Glutamatergic neuron (in vitro differentiated cells): ENCODE measurements at regions not wholly inside any gene's neighbourhood (a gene's known extent, or its start where the extent isn't known, plus 50 kb on each side); places are given as distances from the start of the nearest gene placed in this dataset.
"Not testable (repeated sequence)": the region's sequence is repeated elsewhere in the genome, so short reads cannot be mapped to it uniquely, and the experiment has no call there.

Experiments
- DNase-seq: peaks from one replicate; pipeline ENCODE4 v3.0.0; 2022
- H3K27ac Mint-ChIP-seq: one replicate; pipeline ENCODE4 v1.8.0; 2020; ENCODE audit warnings: mild to moderate bottlenecking, mixed read lengths, inconsistent platforms; ENCODE audit not compliant: unreplicated experiment
- H3K27me3 Mint-ChIP-seq: one replicate; pipeline ENCODE4 v1.8.0; 2020; ENCODE audit warnings: mild to moderate bottlenecking, moderate library complexity, mixed read lengths, inconsistent platforms; ENCODE audit not compliant: unreplicated experiment
- H3K36me3 Mint-ChIP-seq: one replicate; pipeline ENCODE4 v1.8.0; 2020; ENCODE audit warnings: mild to moderate bottlenecking, mixed read lengths, inconsistent platforms; ENCODE audit not compliant: unreplicated experiment
- H3K4me1 Mint-ChIP-seq: one replicate; pipeline ENCODE4 v1.8.0; 2020; ENCODE audit warnings: mild to moderate bottlenecking, low read depth, mixed read lengths, inconsistent platforms; ENCODE audit not compliant: unreplicated experiment
- H3K4me3 Mint-ChIP-seq: one replicate; pipeline ENCODE4 v1.8.0; 2020; ENCODE audit warnings: mild to moderate bottlenecking, mixed read lengths, inconsistent platforms; ENCODE audit not compliant: unreplicated experiment
- H3K9me3 Mint-ChIP-seq: one replicate; pipeline ENCODE4 v1.8.0; 2020; ENCODE audit warnings: mild to moderate bottlenecking, moderate library complexity, mixed read lengths, inconsistent platforms; ENCODE audit not compliant: unreplicated experiment
- CTCF ChIP-seq: fragments of 200-600 bp; sonication (generic); IDR thresholded peaks from one replicate; pipeline ENCODE4 v1.5.0; 2021; ENCODE audit not compliant: partially characterized antibody, unreplicated experiment

- Mint-ChIP-seq H3K4me1 (peaks cover 5% of the 10 kb centered on the region), H3K9me3 (no peaks in the 10 kb centered on the region), H3K27ac (no peak overlapping the region), H3K4me3 (no peak overlapping the region), H3K36me3 (no peaks in the 10 kb centered on the region), H3K27me3 (no peaks in the 10 kb centered on the region)
- TF ChIP-seq CTCF = no peak
- no peak for DNase-seq
Measured at GRCh38 chr6:8930009-8930408, 494.7 kb upstream of the SLC35B3 start.

- not testable (repeated sequence) for DNase-seq, H3K27ac Mint-ChIP-seq, H3K4me1 Mint-ChIP-seq, H3K36me3 Mint-ChIP-seq, H3K4me3 Mint-ChIP-seq, H3K9me3 Mint-ChIP-seq, H3K27me3 Mint-ChIP-seq
Measured at GRCh38 chr6:8920244-8920643, 484.9 kb upstream of the SLC35B3 start.

GRCh38 chr6:8918196-8918595 lies 482.9 kb upstream of the SLC35B3 start:
- no peaks in the 10 kb centered on the region for H3K4me1 Mint-ChIP-seq
- no peaks in the 10 kb centered on the region for H3K27me3 Mint-ChIP-seq
- H3K9me3 Mint-ChIP-seq = no peaks in the 10 kb centered on the region
- no peak overlapping the region for H3K27ac Mint-ChIP-seq
- H3K4me3 Mint-ChIP-seq = no peak overlapping the region
- DNase-seq = no peak
- TF ChIP-seq CTCF = no peak
- no peaks in the 10 kb centered on the region for H3K36me3 Mint-ChIP-seq

- no peak for TF ChIP-seq CTCF
- Mint-ChIP-seq H3K36me3 (no peaks in the 10 kb centered on the region), H3K4me3 (no peak overlapping the region), H3K9me3 (no peaks in the 10 kb centered on the region), H3K27me3 (no peaks in the 10 kb centered on the region), H3K27ac (no peak overlapping the region), H3K4me1 (no peaks in the 10 kb centered on the region)
- no peak for DNase-seq
Measured at GRCh38 chr6:8914700-8915099, 479.4 kb upstream of the SLC35B3 start.

GRCh38 chr6:8908638-8909037 lies 473.3 kb upstream of the SLC35B3 start:
- no peak overlapping the region for H3K27ac Mint-ChIP-seq
- no peaks in the 10 kb centered on the region for H3K4me1 Mint-ChIP-seq
- no peak for DNase-seq
- no peaks in the 10 kb centered on the region for H3K27me3 Mint-ChIP-seq
- H3K9me3 Mint-ChIP-seq = peaks cover 2% of the 10 kb centered on the region
- no peaks in the 10 kb centered on the region for H3K36me3 Mint-ChIP-seq
- H3K4me3 Mint-ChIP-seq = no peak overlapping the region
- no peak for TF ChIP-seq CTCF

GRCh38 chr6:8906699-8907098 lies 471.4 kb upstream of the SLC35B3 start:
- no peaks in the 10 kb centered on the region for H3K4me1 Mint-ChIP-seq
- H3K27ac Mint-ChIP-seq = no peak overlapping the region
- no peak for TF ChIP-seq CTCF
- H3K9me3 Mint-ChIP-seq = peaks cover 2% of the 10 kb centered on the region
- H3K36me3 Mint-ChIP-seq = no peaks in the 10 kb centered on the region
- H3K4me3 Mint-ChIP-seq = no peak overlapping the region
- no peak for DNase-seq
- H3K27me3 Mint-ChIP-seq = no peaks in the 10 kb centered on the region
